SJSA1 (cell line): ENCODE measurements at regions not wholly inside any gene's neighbourhood (a gene's known extent, or its start where the extent isn't known, plus 50 kb on each side); places are given as distances from the start of the nearest gene placed in this dataset.
A peak's percentile ranks its signal among the peaks of the same experiment; 100 is the strongest.
"Not testable (repeated sequence)": the region's sequence is repeated elsewhere in the genome, so short reads cannot be mapped to it uniquely, and the experiment has no call there.

Experiments used
- DNase-seq, 2 experiments: peaks; one replicate each; pipeline ENCODE4 v3.0.0-alpha.2; 2015 to 2020; ENCODE audit warnings: low spot score in 2 of 2, low read depth in 1 of 2
- H3K27ac ChIP-seq: fragments of 250-450 bp; sonication (Bioruptor Pico); 2 replicates; pipeline ENCODE4 v1.5.1; 2020; ENCODE audit warnings: mild to moderate bottlenecking, moderate library complexity
- H3K27me3 ChIP-seq: fragments of 250-450 bp; sonication (Bioruptor Pico); replicated peaks from 2 replicates; pipeline ENCODE4 v1.5.1; 2020; ENCODE audit warnings: mild to moderate bottlenecking, moderate library complexity
- H3K36me3 ChIP-seq: fragments of 250-450 bp; sonication (Bioruptor Pico); 2 replicates; pipeline ENCODE4 v1.5.1; 2020; ENCODE audit warnings: mild to moderate bottlenecking
- H3K4me1 ChIP-seq: fragments of 250-450 bp; sonication (Bioruptor Pico); replicated peaks from 2 replicates; pipeline ENCODE4 v1.6.1; 2021; ENCODE audit warnings: mild to moderate bottlenecking
- H3K4me3 ChIP-seq: fragments of 250-450 bp; sonication (Bioruptor Pico); 2 replicates; pipeline ENCODE4 v1.5.1; 2020; ENCODE audit warnings: mild to moderate bottlenecking
- H3K9me3 ChIP-seq: fragments of 250-450 bp; sonication (Bioruptor Pico); replicated peaks from 2 replicates; pipeline ENCODE4 v1.5.1; 2020; ENCODE audit warnings: mild to moderate bottlenecking

GRCh38 chr20:52434041-52434425 lies 242.5 kb upstream of the ZFP64 start:
- no peaks in the 10 kb centered on the region; the same call in 1 of the 2 replicates for H3K9me3 ChIP-seq
- no peak overlapping the region for H3K27ac ChIP-seq
- H3K36me3 ChIP-seq: no peaks in the 10 kb centered on the region
- H3K4me1 ChIP-seq: no peaks in the 10 kb centered on the region
- no peak for DNase-seq
- H3K27me3 ChIP-seq: no peaks in the 10 kb centered on the region
- no peak overlapping the region for H3K4me3 ChIP-seq

GRCh38 chr20:52433326-52434040 lies 241.9 kb upstream of the ZFP64 start:
- H3K27ac ChIP-seq: no peak overlapping the region
- no peaks in the 10 kb centered on the region for H3K36me3 ChIP-seq
- no peak overlapping the region for H3K4me3 ChIP-seq
- H3K4me1 ChIP-seq: no peaks in the 10 kb centered on the region
- DNase-seq: no peak
- no peaks in the 10 kb centered on the region for H3K27me3 ChIP-seq
- H3K9me3 ChIP-seq: no peaks in the 10 kb centered on the region; the same call in 1 of the 2 replicates

- no peaks in the 10 kb centered on the region for H3K4me1 ChIP-seq
- H3K36me3 ChIP-seq: no peaks in the 10 kb centered on the region
- no peaks in the 10 kb centered on the region for H3K27me3 ChIP-seq
- DNase-seq: no peak
- H3K9me3 ChIP-seq: no peaks in the 10 kb centered on the region; the same call in 1 of the 2 replicates
- no peak overlapping the region for H3K4me3 ChIP-seq
- H3K27ac ChIP-seq: no peak overlapping the region
Observed at GRCh38 chr20:52432740-52433139, 241.2 kb upstream of the ZFP64 start.

GRCh38 chr20:52429029-52429428 lies 237.4 kb upstream of the ZFP64 start:
- H3K4me1 ChIP-seq: no peaks in the 10 kb centered on the region
- no peaks in the 10 kb centered on the region for H3K27me3 ChIP-seq
- no peak overlapping the region for H3K4me3 ChIP-seq
- no peaks in the 10 kb centered on the region for H3K36me3 ChIP-seq
- no peak for DNase-seq
- H3K27ac ChIP-seq: no peak overlapping the region
- H3K9me3 ChIP-seq: no peaks in the 10 kb centered on the region; the same call in 1 of the 2 replicates

GRCh38 chr20:52427960-52428359 lies 236.4 kb upstream of the ZFP64 start:
- no peak for DNase-seq
- H3K4me3 ChIP-seq: no peak overlapping the region
- no peak overlapping the region for H3K27ac ChIP-seq
- no peaks in the 10 kb centered on the region for H3K4me1 ChIP-seq
- no peaks in the 10 kb centered on the region for H3K27me3 ChIP-seq
- no peaks in the 10 kb centered on the region; the same call in 1 of the 2 replicates for H3K9me3 ChIP-seq
- H3K36me3 ChIP-seq: no peaks in the 10 kb centered on the region

- H3K27ac ChIP-seq: no peak overlapping the region
- no peaks in the 10 kb centered on the region for H3K36me3 ChIP-seq
- no peak overlapping the region for H3K4me3 ChIP-seq
- H3K27me3 ChIP-seq: no peaks in the 10 kb centered on the region
- no peak for DNase-seq
- H3K9me3 ChIP-seq: no peaks in the 10 kb centered on the region; the same call in 1 of the 2 replicates
- no peaks in the 10 kb centered on the region for H3K4me1 ChIP-seq
Observed at GRCh38 chr20:52426856-52427255, 235.3 kb upstream of the ZFP64 start.

- no peaks in the 10 kb centered on the region for H3K4me1 ChIP-seq
- DNase-seq: no peak
- no peak overlapping the region for H3K27ac ChIP-seq
Observed at GRCh38 chr20:52425701-52426100, 234.1 kb upstream of the ZFP64 start.

GRCh38 chr20:52425253-52425652 lies 233.7 kb upstream of the ZFP64 start:
- H3K9me3 ChIP-seq: no peaks in the 10 kb centered on the region; the same call in 1 of the 2 replicates
- peak in 1 of 2 experiments; percentile 18 for DNase-seq
- no peaks in the 10 kb centered on the region for H3K4me1 ChIP-seq
- H3K27ac ChIP-seq: no peak overlapping the region
- no peaks in the 10 kb centered on the region for H3K36me3 ChIP-seq
- no peaks in the 10 kb centered on the region for H3K27me3 ChIP-seq
- no peak overlapping the region for H3K4me3 ChIP-seq

More at GRCh38 chr20:52425701-52426100, 234.1 kb upstream of the ZFP64 start:
- no peak overlapping the region for H3K4me3 ChIP-seq
- no peaks in the 10 kb centered on the region for H3K36me3 ChIP-seq
- H3K9me3 ChIP-seq: no peaks in the 10 kb centered on the region; the same call in 1 of the 2 replicates
- no peaks in the 10 kb centered on the region for H3K27me3 ChIP-seq

GRCh38 chr20:52424357-52424942 lies 232.9 kb upstream of the ZFP64 start:
- not testable (repeated sequence) for DNase-seq, H3K27me3 ChIP-seq, H3K36me3 ChIP-seq, H3K4me3 ChIP-seq, H3K4me1 ChIP-seq, H3K27ac ChIP-seq, H3K9me3 ChIP-seq

- H3K9me3 ChIP-seq, H3K4me1 ChIP-seq, H3K27ac ChIP-seq, H3K27me3 ChIP-seq, DNase-seq, H3K36me3 ChIP-seq, H3K4me3 ChIP-seq: not testable (repeated sequence)
Observed at GRCh38 chr20:52423536-52424140, 232.1 kb upstream of the ZFP64 start.

- DNase-seq: peak in 1 of 2 experiments; percentile 19
Observed at GRCh38 chr20:52422574-52423336, 231.2 kb upstream of the ZFP64 start.

GRCh38 chr20:52420805-52421204 lies 229.2 kb upstream of the ZFP64 start:
- Histone ChIP-seq H3K27ac (no peak overlapping the region), H3K4me3 (no peak overlapping the region), H3K9me3 (no peaks in the 10 kb centered on the region), H3K27me3 (no peaks in the 10 kb centered on the region), H3K4me1 (no peaks in the 10 kb centered on the region), H3K36me3 (no peaks in the 10 kb centered on the region)
- DNase-seq: no peak

More at GRCh38 chr20:52422574-52423336, 231.2 kb upstream of the ZFP64 start:
- Histone ChIP-seq H3K4me3 (no peak overlapping the region), H3K36me3 (no peaks in the 10 kb centered on the region), H3K4me1 (no peaks in the 10 kb centered on the region), H3K27ac (no peak overlapping the region), H3K27me3 (no peaks in the 10 kb centered on the region), H3K9me3 (no peaks in the 10 kb centered on the region)

- H3K27me3 ChIP-seq: no peaks in the 10 kb centered on the region
- H3K27ac ChIP-seq: no peak overlapping the region
- DNase-seq: no peak
- H3K4me1 ChIP-seq: no peaks in the 10 kb centered on the region
- no peaks in the 10 kb centered on the region for H3K9me3 ChIP-seq
- H3K4me3 ChIP-seq: no peak overlapping the region
- no peaks in the 10 kb centered on the region for H3K36me3 ChIP-seq
Observed at GRCh38 chr20:52419205-52419604, 227.6 kb upstream of the ZFP64 start.

GRCh38 chr20:52416953-52417352 lies 225.4 kb upstream of the ZFP64 start:
- H3K27ac ChIP-seq: no peak overlapping the region
- no peaks in the 10 kb centered on the region for H3K27me3 ChIP-seq
- no peak for DNase-seq
- no peaks in the 10 kb centered on the region for H3K4me1 ChIP-seq
- no peaks in the 10 kb centered on the region for H3K9me3 ChIP-seq
- no peak overlapping the region for H3K4me3 ChIP-seq
- no peaks in the 10 kb centered on the region for H3K36me3 ChIP-seq
